ENCODE measurements at regions not wholly inside any gene's neighbourhood (a gene's known extent, or its start where the extent isn't known, plus 50 kb on each side); places are given as distances from the start of the nearest gene placed in this dataset.

GRCh38 chr9:80881940-80882339 is 807.4 kb downstream of the TLE1 start:
- TF ChIP-seq EZH2 (IDR thresholded peaks at IDR 0.05; ENCODE audit: borderline replicate concordance, low read depth, low read length, severe bottlenecking) (no peak), CTCF (IDR thresholded peaks at IDR 0.05; ENCODE audit: extremely low read depth in 1 of 2, insufficient read depth in 1 of 2, low read depth in 1 of 2, low read length in 2 of 2) (no peak), POLR2A (IDR thresholded peaks at IDR 0.05; ENCODE audit: low read depth, low read length) (no peak), MAX (IDR thresholded peaks at IDR 0.05; ENCODE audit: insufficient read depth, insufficient read length) (no peak), MYC (IDR thresholded peaks at IDR 0.05; ENCODE audit: low read depth, low read length) (no peak), POLR2AphosphoS5 (IDR thresholded peaks at IDR 0.05; ENCODE audit: insufficient read depth, low read depth, low read length) (no peak)
